H54 (cell line): ENCODE measurements at regions not wholly inside any gene's neighbourhood (a gene's known extent, or its start where the extent isn't known, plus 50 kb on each side); places are given as distances from the start of the nearest gene placed in this dataset.

Experiments used
- DNase-seq: peaks from one replicate; pipeline ENCODE4 v3.0.0; 2011; ENCODE audit warnings: low spot score, mixed read lengths; ENCODE audit not compliant: insufficient read length
- FAIRE-seq: peaks from 3 replicates; lab custom pipeline; 2011; peaks lifted over from hg19 to GRCh38; lab: Jason Lieb, UNC
- POLR2A ChIP-seq: IDR thresholded peaks from 2 replicates; pipeline ENCODE4 v1.6.1; 2011; ENCODE audit warnings: low read depth, mild to moderate bottlenecking, low read length

GRCh38 chr16:64215730-64216129 lies 906.1 kb downstream of the CDH11 start:
- TF ChIP-seq POLR2A, result no peak
- no peak for FAIRE-seq
- DNase-seq, result no peak

GRCh38 chr16:64211331-64211730 lies 910.5 kb downstream of the CDH11 start:
- FAIRE-seq (no peak), DNase-seq (no peak)
- TF ChIP-seq POLR2A, result no peak

- TF ChIP-seq POLR2A, result no peak
- no peak for FAIRE-seq
- no peak for DNase-seq
These were observed 915.0 kb downstream of the CDH11 start for GRCh38 chr16:64206862-64207261.

- no peak for FAIRE-seq
- DNase-seq, result no peak
These were observed 918.7 kb downstream of the CDH11 start for GRCh38 chr16:64203126-64203525.

GRCh38 chr16:64202571-64202970 lies 919.3 kb downstream of the CDH11 start:
- TF ChIP-seq POLR2A, result no peak
- no peak for DNase-seq
- FAIRE-seq, result no peak

More at GRCh38 chr16:64203126-64203525, 918.7 kb downstream of the CDH11 start:
- no peak for TF ChIP-seq POLR2A

- no peak for FAIRE-seq
- TF ChIP-seq POLR2A, result no peak
These were observed 925.4 kb downstream of the CDH11 start for GRCh38 chr16:64196444-64196843.

GRCh38 chr16:64185954-64186353 lies 935.9 kb downstream of the CDH11 start:
- DNase-seq (no peak), FAIRE-seq (no peak)
- no peak for TF ChIP-seq POLR2A

More at GRCh38 chr16:64196444-64196843, 925.4 kb downstream of the CDH11 start:
- DNase-seq, result no peak

- no peak for FAIRE-seq
- TF ChIP-seq POLR2A, result no peak
- DNase-seq, result no peak
These were observed 937.7 kb downstream of the CDH11 start for GRCh38 chr16:64184156-64184555.

- FAIRE-seq, result no peak
- TF ChIP-seq POLR2A, result no peak
- DNase-seq, result no peak
These were observed 938.9 kb downstream of the CDH11 start for GRCh38 chr16:64182985-64183384.

- no peak for DNase-seq
- no peak for TF ChIP-seq POLR2A
- no peak for FAIRE-seq
These were observed 940.5 kb downstream of the CDH11 start for GRCh38 chr16:64181271-64181925.

GRCh38 chr16:64180136-64180900 lies 941.5 kb downstream of the CDH11 start:
- FAIRE-seq (no peak), DNase-seq (no peak)
- no peak for TF ChIP-seq POLR2A

- FAIRE-seq (no peak), DNase-seq (no peak)
- no peak for TF ChIP-seq POLR2A
These were observed 947.5 kb downstream of the CDH11 start for GRCh38 chr16:64174327-64174726.

- no peak for TF ChIP-seq POLR2A
- DNase-seq, result no peak
- FAIRE-seq, result no peak
These were observed 949.2 kb downstream of the CDH11 start for GRCh38 chr16:64172652-64173051.

GRCh38 chr16:64172226-64172625 lies 949.6 kb downstream of the CDH11 start:
- TF ChIP-seq POLR2A, result no peak
- FAIRE-seq (no peak), DNase-seq (no peak)

GRCh38 chr16:64171632-64172031 lies 950.2 kb downstream of the CDH11 start:
- FAIRE-seq, result no peak
- no peak for DNase-seq
- no peak for TF ChIP-seq POLR2A
